Tibial nerve (tissue), 4 donors: ENCODE measurements at regions not wholly inside any gene's neighbourhood (a gene's known extent, or its start where the extent isn't known, plus 50 kb on each side); places are given as distances from the start of the nearest gene placed in this dataset.

ENCODE experiments used
- CTCF ChIP-seq, 5 experiments: fragments of 200-600 bp in 3 of 5; fragments of 450-650 bp in 2 of 5; sonication (generic) in 3 of 5; IDR thresholded peaks; one replicate each; pipeline ENCODE4 v1.5.1; 2016 to 2019; ENCODE audit warnings: antibody characterized with exemption in 5 of 5, mild to moderate bottlenecking in 3 of 5, moderate library complexity in 2 of 5
- EP300 ChIP-seq, 2 donors: sonication (generic); formaldehyde crosslinking; IDR thresholded peaks; one replicate each; pipeline ENCODE4 v1.6.1; 2017; ENCODE audit warnings: antibody characterized with exemption in 2 of 2, mild to moderate bottlenecking in 1 of 2
- POLR2A ChIP-seq, 2 donors: fragments of 450-650 bp; IDR thresholded peaks; one replicate each; pipeline ENCODE4 v1.6.1; 2017; ENCODE audit warnings: antibody characterized with exemption in 2 of 2, mild to moderate bottlenecking in 2 of 2, moderate library complexity in 2 of 2

GRCh38 chr5:165224366-165225045 is 1719.1 kb downstream of the MAT2B start:
- TF ChIP-seq CTCF (IDR thresholded peaks at IDR 0.05) (no peak), EP300 (IDR thresholded peaks at IDR 0.05) (no peak), POLR2A (IDR thresholded peaks at IDR 0.05) (no peak)
